Putamen (tissue), 1 donor: ENCODE measurements at regions not wholly inside any gene's neighbourhood (a gene's known extent, or its start where the extent isn't known, plus 50 kb on each side); places are given as distances from the start of the nearest gene placed in this dataset.

ENCODE experiments used
- DNase-seq: peaks from one replicate; pipeline ENCODE4 v3.0.0-alpha.2; 2016; ENCODE audit warnings: low spot score

DNA sequence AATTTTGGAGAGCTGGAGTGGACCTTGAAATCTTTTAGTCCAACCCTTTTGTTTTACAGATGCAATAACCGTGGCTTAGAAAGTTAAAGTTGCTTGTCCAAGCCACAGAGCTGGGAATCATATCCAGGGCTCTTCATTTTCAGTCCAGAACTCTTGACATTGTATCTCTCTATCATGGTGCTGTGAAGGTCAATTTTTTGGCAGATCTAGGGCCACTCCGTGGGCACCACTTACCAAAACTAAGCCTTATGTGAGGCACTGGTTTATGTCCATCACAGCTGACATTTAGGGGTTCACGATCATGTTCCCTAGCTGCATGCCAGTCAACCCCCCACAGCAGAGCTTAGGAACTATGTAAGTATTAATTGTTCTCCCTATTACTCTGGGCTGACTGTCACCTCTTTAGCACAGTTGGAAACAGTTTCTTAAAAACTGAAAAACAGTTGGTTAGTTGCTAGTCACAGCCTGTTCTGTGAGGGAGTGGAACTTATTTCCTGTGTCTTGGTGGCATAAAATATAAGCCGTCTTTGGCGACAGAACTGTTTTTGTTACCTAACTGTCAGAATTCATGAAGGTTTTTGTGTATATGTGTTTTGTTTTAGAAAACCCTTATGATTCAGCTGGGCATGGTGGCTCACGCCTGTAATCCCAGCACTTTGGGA lies 189.6 kb upstream of the UMPS start:
- DNase-seq = no peak

DNA sequence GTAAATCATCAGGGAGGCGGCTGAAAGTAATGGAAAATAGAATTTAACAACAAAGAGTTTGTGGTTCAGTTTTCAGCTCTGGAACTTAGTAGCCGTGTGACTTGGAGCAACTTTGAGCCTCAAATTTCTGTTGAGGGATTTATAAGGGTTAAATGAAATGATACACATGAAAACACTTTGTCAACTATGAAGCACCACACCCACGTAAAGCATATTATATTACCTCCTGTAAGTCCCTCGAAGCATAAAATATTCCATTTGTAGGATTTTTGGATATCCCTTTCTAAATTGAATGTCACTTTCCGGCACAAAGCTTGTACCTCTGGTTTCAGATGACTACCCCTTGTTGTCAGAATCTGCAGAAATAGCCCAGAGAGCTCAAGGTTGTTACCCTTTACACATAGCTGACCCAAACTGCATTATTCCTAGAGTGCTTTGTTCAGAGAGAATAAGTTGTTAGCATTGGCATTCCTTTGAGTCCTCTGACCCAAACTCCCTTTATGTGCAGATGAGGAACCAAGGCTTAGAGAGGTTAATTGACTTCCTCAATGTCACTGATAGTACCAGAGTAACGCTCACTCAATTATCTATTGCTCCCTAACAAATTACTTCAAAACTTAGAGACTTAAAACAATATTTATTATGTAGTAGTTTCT lies 187.9 kb upstream of the UMPS start:
- DNase-seq = no peak

DNA sequence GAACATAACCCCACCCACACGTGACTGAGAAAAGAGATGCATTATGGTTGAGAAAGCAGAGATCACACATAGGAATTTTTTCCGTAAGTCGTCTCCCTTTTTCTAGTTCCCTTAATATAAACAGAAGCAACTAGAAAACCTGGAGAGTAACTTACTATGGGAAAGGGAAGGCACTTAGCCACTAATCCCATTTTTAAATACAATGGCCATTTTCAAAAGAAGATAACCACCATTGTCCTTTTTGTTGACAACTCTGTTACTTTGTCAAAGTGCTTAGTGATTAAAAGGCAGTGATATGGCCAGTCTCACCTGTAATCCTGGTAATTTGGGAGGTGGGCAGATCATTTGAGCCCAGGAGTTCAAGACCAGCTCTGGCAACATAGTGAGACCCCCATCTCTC lies 184.4 kb upstream of the UMPS start:
- no peak for DNase-seq

DNA sequence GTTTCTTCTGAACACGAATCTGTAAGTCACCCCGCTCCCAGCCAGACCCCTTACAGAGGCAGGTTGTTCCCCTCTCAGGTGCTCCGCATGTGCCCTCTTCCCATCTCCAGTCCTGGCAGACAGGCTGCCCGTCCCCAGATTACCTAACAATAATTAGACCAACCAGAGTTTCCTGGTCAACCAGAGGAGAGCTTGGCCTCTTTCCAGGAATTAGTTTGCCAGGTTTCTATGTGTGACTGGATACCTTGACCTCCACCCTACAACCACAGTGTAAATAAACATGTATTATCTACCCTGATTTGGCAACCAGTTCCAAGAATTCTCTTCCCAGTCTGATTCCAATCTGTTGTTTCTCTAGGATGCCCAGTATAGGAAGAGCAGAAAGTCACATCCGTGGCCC lies 178.0 kb upstream of the UMPS start:
- no peak for DNase-seq

DNA sequence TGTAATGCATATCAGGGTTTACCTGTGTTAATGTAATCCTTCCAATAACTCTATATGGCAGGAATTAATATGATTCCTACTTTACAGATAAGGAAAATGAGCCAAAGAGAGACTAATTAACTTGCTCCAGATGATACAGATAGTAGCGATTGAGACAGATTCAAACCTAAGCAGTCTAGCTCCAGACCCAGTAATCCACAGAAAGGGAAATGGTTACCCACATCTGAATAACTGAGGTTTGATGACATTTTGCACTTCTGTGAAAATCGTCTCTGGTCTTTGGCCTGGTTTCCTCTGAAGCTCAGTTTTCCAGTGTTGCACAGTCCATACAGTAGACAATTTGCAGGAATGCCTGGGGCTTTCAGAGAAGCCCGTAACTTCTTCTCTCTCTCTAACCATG lies 177.1 kb upstream of the UMPS start:
- DNase-seq = no peak

DNA sequence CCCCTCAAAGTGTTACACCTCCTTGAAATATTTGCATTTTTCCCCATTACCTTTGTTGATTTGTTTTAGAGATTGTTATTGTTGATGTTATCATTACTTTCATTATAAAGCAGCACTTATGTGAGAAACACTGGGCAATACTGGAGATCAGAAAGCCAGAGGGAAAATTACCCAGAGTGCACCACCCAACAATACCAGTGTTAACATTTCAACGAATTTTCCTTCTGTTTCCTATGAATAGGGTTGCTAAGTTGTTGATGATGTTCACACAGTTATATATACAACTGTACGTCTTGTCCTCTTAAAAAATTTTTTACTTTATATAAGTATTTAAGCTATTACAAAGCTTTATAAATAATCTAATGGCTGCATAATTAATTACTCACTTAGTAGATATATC lies 173.6 kb upstream of the UMPS start:
- no peak for DNase-seq

DNA sequence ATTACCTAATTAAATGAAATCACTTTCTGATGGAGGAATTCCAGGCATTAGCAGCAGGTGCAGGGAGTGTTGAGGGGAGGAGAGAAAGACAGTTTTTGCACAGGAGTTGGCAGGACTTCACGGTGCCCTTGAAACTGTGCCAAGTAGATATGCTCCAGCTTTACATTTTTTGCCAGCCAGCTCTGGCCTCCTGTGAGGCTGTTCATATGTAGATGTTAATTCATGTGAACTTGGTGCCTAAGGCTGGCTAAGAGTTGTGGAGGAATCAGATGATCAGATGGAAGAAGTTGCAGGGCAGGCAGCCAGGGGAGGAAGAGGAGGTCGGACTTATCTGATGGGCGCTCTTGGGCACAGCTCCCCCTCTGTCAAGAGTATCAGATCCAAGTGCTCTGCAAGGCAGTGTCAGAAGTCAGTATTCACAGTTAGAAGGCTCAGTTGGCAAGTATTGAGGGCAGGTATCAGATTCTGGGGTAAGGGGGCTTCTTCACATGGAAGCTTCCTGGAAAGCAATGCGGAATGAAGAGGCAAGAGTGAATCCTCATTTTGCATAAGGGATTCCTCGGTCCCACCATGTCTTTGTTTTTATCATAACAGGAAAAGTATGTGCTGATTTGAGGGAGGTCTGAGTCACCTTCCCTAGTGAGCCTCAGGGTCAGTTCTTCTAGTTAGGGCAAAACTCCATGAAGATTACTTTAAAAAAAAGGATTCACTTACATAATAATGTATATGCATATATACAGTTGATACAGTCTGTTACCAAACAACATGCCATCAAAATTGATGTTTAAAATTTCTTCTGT lies 172.6 kb upstream of the UMPS start:
- no peak for DNase-seq

DNA sequence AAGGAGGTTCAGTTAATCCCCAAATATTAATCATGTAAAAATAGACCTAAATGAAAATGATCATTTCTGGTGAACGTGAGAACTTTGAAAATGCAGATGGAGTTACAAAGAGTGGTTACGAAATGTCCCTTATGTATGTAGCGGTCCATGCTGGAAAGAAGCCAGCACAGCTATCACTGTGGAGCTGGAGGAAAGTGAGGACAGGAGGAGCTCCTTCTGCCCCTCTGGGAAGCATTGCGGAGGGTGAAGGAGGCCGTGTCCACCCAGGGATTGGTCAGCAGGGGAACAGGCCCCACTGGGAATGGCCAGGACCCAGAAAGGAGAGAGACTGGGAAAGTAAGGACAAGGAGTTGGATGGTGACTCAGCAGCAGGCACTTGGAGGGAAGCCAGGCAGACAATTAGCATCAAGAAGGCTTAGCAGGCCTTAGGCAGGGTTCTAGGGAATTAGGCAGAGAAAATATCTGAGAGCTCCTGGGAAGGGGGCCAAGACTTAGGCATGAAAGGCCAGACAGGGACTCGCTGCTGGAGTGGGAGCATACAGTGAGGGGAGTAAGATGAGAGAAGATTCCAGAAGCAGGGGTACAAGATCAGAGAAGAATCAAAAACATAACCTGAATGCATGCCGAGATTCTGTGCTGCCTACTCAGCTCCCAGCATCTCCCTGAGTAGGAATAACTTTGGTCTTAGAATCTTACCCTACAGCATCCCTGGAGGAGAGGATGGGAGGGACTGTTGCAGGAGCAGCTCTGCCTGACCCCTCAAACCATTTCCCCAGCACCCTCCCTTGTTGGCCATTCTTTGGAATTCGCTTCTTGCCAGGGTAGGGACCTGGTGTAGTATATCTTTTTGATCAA lies 171.0 kb upstream of the UMPS start:
- DNase-seq = peak; percentile 81

DNA sequence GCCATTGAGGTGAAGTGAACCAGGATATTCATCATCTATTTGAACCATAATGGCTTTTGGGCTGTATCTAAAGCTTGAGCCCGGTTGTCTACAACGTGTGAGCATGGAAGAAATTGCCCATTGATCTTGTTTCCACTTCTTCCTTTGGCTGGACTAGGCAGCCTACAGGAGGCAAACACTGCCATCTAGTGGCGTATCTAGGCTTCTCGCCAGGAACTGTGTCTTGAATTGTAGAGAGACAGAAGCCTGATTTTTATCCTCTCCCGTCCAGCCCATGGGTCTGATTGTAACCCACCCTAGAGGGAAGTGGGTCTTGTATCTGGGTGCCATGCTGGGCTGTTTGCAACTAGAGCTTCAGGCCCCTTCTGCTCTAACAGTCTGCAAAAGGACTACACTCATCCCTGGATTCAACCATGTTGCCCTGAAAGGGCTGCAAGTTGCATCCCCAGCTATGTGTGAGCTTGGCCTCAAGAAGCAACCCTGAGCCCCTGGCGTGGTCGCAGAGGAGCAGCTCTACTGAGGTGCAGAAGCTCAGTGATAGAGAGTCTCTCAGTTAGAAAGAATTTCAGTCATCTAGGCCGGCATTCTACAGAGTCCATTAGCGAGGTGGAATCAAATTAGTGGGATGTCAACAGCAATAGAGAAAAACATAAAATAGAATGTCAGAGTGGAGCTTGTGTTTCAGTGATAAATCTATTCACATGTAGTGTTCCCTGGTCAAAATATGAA lies 170.2 kb upstream of the UMPS start:
- DNase-seq = peak; percentile 77

DNA sequence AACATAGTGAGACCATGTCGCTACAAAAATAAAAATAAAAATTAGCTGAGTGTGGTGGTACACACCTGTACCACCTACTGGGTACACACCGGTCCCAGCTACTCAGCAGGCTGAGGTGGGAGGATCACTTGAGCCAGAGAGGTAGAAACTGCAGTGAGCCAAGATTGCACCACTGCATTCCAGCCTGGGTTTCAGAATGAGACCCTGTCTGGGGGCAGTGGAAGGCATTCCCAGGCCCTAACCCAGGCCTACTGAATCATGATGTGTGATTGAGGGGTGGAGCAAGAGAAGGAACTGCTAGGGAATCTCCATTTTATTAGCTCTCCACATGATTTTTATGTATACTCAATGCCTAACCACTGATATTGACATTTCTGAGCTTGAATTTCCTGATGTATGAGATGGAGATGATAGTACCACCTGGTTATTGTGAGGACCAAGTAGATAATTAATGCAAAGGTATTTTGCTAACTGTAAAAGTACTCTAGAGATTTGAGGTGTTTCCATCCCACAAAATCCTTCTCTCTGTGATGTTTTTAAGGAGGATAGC lies 169.5 kb upstream of the UMPS start:
- no peak for DNase-seq

DNA sequence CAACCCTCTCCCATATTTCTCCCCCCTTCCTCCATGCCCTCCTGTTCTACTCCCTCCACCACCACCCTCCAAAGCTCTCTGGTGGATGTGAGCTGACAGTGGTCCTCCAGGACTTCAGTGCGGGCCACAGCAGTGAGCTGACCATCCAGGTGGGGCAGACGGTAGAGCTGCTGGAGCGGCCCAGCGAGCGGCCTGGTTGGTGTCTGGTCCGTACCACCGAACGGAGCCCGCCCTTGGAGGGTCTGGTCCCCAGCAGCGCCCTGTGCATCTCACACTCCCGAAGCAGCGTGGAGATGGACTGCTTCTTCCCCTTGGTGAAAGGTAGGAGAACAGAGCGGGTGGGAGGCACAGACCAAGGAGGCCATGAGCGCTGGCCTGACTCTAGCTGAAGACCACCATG lies 167.5 kb upstream of the UMPS start:
- DNase-seq = no peak

DNA sequence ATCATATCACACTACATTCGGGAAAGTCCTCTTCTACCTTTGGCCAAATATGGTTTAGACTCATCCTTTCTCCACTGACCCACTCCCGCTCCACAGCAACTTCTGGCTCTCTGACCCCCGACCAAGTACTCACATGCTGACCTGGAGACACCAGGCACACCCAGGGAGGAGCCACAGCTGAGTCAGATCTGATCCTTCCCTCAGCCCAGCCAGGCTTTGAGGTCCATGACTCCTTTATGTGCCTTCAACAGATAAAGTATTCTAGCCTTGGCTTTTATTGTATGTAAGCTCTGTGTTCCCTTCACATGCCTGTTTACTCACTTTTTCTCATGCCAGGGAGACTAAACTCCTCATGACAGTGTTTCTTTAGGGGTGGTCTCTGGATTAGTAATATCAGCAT lies 166.9 kb upstream of the UMPS start:
- no peak for DNase-seq

DNA sequence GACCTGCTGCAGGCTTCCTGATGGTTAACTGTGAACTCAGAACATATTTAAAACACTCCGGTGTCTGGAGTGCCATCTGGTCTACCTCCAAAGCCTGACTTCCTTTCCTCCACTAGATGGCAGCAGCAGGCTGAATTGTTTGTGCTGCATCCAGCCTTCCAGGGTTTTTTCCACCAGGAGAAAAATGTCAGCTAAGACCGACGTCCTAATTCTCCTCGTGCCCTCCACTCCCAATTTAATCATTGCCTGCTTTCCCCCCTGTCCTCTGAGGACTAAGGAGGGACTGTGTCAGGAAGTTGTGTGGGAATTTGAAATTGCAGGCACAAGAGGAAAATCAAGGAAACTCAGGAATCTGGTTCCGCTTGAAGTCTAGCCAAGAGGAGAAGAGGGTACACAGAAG lies 165.2 kb upstream of the UMPS start:
- DNase-seq = peak; percentile 72

DNA sequence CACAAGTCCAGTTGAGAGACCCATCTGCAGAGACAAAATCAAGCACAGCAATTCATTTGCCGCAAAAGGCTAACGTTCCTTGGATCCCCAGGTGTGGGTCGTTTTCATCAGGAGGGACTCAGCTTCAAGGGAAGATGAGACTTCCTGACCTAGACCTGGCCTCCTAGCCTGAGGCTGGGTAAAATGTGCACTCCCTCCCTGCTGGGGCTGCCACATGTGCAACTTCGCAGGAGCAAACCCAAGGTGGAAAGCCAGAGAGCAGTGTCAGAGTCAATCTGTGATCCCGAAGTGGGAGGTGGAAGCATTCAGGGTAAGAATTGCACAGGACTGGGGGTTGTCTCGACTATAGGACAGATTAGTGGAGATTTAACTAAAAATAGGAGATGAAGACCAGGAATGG lies 164.7 kb upstream of the UMPS start:
- DNase-seq = no peak

DNA sequence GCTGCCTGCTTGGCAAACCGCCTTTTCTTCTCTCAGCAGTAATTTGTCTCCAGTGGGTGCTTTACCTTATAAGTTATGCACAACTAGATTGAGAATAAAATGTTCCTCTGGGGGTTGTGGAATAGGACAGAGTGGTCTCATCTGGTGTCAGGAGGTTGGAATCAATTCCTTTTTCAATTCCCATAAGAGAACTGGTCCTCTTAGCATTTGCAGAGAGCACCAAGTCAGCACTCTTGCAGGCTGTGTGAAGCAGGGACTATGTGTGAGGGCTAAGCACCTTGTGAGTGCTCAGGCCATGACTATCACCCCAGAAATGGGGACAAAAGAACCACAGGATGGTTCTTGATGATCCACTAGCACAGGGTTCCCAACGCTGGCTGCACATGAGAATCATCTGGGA lies 163.6 kb upstream of the UMPS start:
- DNase-seq = no peak

DNA sequence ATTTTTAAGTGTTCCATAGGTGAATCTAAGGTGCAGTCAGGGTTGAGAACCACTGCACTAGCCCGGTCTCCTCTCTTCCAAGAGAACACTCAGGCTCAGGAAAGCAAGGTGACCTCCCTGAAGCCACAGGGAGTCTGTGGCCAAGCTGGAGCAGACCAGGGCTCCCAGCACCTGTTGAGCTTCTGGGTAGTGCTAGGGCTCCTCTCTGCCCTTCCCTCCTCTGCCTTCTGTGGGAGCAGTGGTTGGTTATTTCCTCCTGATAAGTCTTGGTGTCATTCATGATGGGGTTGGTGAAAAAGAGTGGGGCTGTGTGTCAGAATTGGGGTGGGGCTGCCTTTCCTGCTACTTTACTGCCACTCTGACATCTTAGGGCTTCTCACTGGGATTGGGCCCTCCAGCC lies 163.1 kb upstream of the UMPS start:
- DNase-seq = no peak

DNA sequence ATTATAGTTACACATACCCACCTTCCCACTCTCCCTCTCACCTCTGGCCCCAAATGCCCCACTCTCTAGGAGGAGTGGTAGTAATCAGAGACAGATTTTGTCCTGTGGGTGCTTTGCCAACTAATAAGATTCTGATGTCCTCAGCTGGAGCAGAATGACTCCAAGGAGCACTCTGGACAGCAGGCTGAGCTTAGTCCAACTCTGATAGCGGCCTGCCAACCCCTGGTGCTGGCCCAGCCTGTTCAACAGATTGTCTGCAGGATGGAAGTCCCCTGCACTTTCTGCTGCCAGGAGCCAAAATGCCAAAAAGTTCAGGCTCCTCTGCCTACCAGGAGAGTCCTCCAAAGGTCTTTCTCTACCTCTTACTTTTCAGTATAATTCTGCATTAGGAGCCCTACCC lies 160.5 kb upstream of the UMPS start:
- DNase-seq = no peak

DNA sequence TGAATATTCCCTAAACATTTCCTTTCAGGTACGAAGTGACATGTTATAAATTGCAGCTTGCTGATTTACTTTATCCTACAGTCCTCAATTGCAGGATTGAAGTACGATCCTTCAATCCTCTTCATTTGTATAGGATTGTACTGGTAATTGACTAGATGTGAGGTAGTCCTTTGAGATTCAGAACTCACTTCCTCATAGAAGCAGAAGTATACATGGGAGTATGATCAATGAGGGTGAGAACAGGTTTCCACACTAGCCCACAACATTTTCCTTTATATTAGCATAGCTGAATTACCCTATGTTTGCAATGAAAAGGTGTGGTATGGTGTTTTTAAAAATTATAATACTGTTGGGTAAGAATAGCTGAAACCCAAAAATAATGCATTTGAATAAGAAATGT lies 160.0 kb upstream of the UMPS start:
- DNase-seq = no peak

DNA sequence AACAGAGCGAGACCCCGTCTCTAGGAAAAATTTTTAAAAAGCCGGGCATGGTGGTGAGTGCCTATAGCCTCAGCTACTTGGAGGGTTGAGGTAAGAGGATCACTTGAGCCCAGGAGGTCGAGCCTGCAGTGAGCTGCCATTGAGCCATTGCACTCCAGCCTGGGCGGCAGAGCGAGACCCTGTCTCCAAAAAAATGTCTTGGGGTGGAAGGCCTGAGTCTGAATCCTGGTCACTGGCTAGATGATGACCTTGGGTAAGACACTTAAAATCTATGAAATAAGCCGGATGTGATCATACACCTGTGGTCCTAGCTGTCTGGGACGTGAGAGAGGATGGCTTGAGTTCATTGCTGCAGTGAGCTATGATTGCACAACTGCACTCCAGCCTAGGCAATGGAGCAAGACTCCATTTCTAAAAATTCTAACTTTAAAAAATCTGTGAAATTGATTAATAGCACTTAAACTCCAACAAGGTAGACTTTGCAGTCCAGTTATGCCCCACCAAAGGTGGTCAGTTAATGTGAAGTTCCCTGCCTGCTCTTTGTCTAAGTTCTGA lies 157.3 kb upstream of the UMPS start:
- DNase-seq = no peak

DNA sequence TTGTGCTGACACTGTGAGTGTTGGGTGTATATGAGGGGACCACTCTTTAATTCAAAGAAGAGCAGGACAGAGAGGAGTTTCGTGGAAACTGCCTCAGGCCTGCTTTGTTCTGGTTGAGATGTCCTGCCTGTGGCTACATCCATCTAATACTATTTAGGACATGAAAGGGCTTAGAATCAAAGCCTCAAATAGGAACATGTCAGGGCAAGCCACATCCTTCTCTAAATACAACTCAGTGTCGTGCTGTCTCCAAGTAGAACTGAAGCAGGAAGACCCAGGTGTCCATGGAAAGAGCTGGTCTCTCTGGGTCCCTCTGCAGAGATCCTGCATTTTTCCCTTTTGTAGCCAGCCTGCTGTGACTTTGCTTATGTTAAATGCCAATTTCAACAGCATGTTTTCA lies 156.2 kb upstream of the UMPS start:
- no peak for DNase-seq
